MM.1S (cell line): ENCODE measurements at regions not wholly inside any gene's neighbourhood (a gene's known extent, or its start where the extent isn't known, plus 50 kb on each side); places are given as distances from the start of the nearest gene placed in this dataset.

Experiments used
- DNase-seq: peaks from one replicate; pipeline ENCODE4 v3.0.0-alpha.2; 2015
- H2AFZ ChIP-seq: fragments of 300-600 bp; sonication (generic); 2 replicates; pipeline ENCODE4 v1.6.0; 2016; ENCODE audit warnings: antibody characterized with exemption, low read length
- H3F3A ChIP-seq: fragments of 300-600 bp; sonication (generic); 2 replicates; pipeline ENCODE4 v1.6.1; 2016; ENCODE audit warnings: mild to moderate bottlenecking, antibody characterized with exemption, low read length, moderate library complexity, mixed read lengths; ENCODE audit not compliant: insufficient read depth
- H3K27ac ChIP-seq: fragments of 300-600 bp; sonication (generic); 2 replicates; pipeline ENCODE4 v1.5.1; 2016; ENCODE audit warnings: mild to moderate bottlenecking, low read length
- H3K27me3 ChIP-seq: fragments of 300-600 bp; sonication (generic); replicated peaks from 2 replicates; pipeline ENCODE4 v1.6.0; 2016; ENCODE audit warnings: low read length; ENCODE audit not compliant: insufficient read depth
- H3K36me3 ChIP-seq: fragments of 300-600 bp; sonication (generic); replicated peaks from 2 replicates; pipeline ENCODE4 v1.6.1; 2016; ENCODE audit warnings: mild to moderate bottlenecking, low read length, mixed read lengths; ENCODE audit not compliant: insufficient read depth
- H3K4me1 ChIP-seq: fragments of 300-600 bp; sonication (generic); 2 replicates; pipeline ENCODE4 v1.6.1; 2016; ENCODE audit warnings: low read length, mixed read lengths
- H3K4me2 ChIP-seq: fragments of 300-600 bp; sonication (generic); 2 replicates; pipeline ENCODE4 v1.6.0; 2016; ENCODE audit warnings: low read depth, low read length
- H3K4me3 ChIP-seq: fragments of 300-600 bp; sonication (generic); 2 replicates; pipeline ENCODE4 v1.5.1; 2016; ENCODE audit warnings: low read length, mixed read lengths
- H3K79me2 ChIP-seq: fragments of 300-600 bp; sonication (generic); 2 replicates; pipeline ENCODE4 v1.6.1; 2016; ENCODE audit warnings: mixed run types, low read length, mixed read lengths
- H3K9ac ChIP-seq: fragments of 300-600 bp; sonication (generic); 2 replicates; pipeline ENCODE4 v1.6.1; 2016; ENCODE audit warnings: low read length, mixed read lengths
- H3K9me2 ChIP-seq: fragments of 300-600 bp; sonication (generic); replicated peaks from 2 replicates; pipeline ENCODE4 v1.6.1; 2016; ENCODE audit warnings: mild to moderate bottlenecking, low read length, mixed read lengths; ENCODE audit not compliant: insufficient read depth
- H3K9me3 ChIP-seq: fragments of 300-600 bp; sonication (generic); replicated peaks from 2 replicates; pipeline ENCODE4 v1.6.1; 2016; ENCODE audit warnings: mild to moderate bottlenecking, low read length, mixed read lengths; ENCODE audit not compliant: insufficient read depth
- H4K20me1 ChIP-seq: fragments of 300-600 bp; sonication (generic); 2 replicates; pipeline ENCODE4 v1.6.1; 2016; ENCODE audit warnings: mild to moderate bottlenecking, low read length, moderate library complexity, mixed read lengths; ENCODE audit not compliant: insufficient read depth
- CTCF ChIP-seq: fragments of 300-600 bp; sonication (generic); IDR thresholded peaks from 2 replicates; pipeline ENCODE4 v1.5.1; 2016; ENCODE audit warnings: antibody characterized with exemption, low read length, mixed read lengths
- EZH2 ChIP-seq: fragments of 300-600 bp; sonication (generic); optimal IDR thresholded peaks from 2 replicates; pipeline ENCODE3; 2017; ENCODE audit warnings: low read depth, mild to moderate bottlenecking, antibody characterized with exemption, low read length, mixed read lengths
- EZH2phosphoT487 ChIP-seq: fragments of 300-600 bp; sonication (generic); IDR thresholded peaks from 2 replicates; pipeline ENCODE4 v1.6.1; 2018; ENCODE audit warnings: antibody characterized with exemption, low read length

- TF ChIP-seq EZH2phosphoT487 (no peak), CTCF (no peak), EZH2 (no peak)
- H3K27me3 ChIP-seq, result no peaks in the 10 kb centered on the region
- H3K4me1 ChIP-seq, result no peaks in the 10 kb centered on the region
- H3F3A ChIP-seq, result no peaks in the 10 kb centered on the region
- no peak for DNase-seq
- no peaks in the 10 kb centered on the region for H3K79me2 ChIP-seq
- no peaks in the 10 kb centered on the region for H4K20me1 ChIP-seq
- no peaks in the 10 kb centered on the region for H3K9me3 ChIP-seq
- no peak overlapping the region for H2AFZ ChIP-seq
- no peaks in the 10 kb centered on the region for H3K36me3 ChIP-seq
- H3K4me2 ChIP-seq, result no peak overlapping the region
- 0 out of 2 replicates have a peak, but pooled peaks cover 4% of the 10 kb centered on the region for H3K9me2 ChIP-seq
- no peak overlapping the region for H3K4me3 ChIP-seq
- H3K27ac ChIP-seq, result no peak overlapping the region
- no peak overlapping the region for H3K9ac ChIP-seq
Measured at GRCh38 chr4:133865612-133866327, 335.8 kb downstream of the PABPC4L start.

GRCh38 chr4:133863153-133863552 lies 338.4 kb downstream of the PABPC4L start:
- TF ChIP-seq EZH2, result no peak
- TF ChIP-seq CTCF, result no peak
- TF ChIP-seq EZH2phosphoT487, result no peak
- H3K79me2 ChIP-seq, result no peaks in the 10 kb centered on the region
- H2AFZ ChIP-seq, result no peak overlapping the region
- no peaks in the 10 kb centered on the region for H3K27me3 ChIP-seq
- H3K9me3 ChIP-seq, result no peaks in the 10 kb centered on the region
- 0 out of 2 replicates have a peak, but pooled peaks cover 4% of the 10 kb centered on the region for H3K9me2 ChIP-seq
- H3K4me2 ChIP-seq, result no peak overlapping the region
- no peaks in the 10 kb centered on the region for H3K36me3 ChIP-seq
- no peaks in the 10 kb centered on the region for H3K4me1 ChIP-seq
- H3K4me3 ChIP-seq, result no peak overlapping the region
- no peaks in the 10 kb centered on the region for H3F3A ChIP-seq
- DNase-seq, result no peak
- H3K9ac ChIP-seq, result no peak overlapping the region
- H4K20me1 ChIP-seq, result no peaks in the 10 kb centered on the region
- no peak overlapping the region for H3K27ac ChIP-seq

GRCh38 chr4:133856731-133857355 lies 344.7 kb downstream of the PABPC4L start:
- Histone ChIP-seq H3K9ac (no peak overlapping the region), H3K79me2 (no peaks in the 10 kb centered on the region), H4K20me1 (no peaks in the 10 kb centered on the region), H3K4me3 (no peak overlapping the region), H3K4me2 (no peak overlapping the region), H3K27ac (no peak overlapping the region), H3K4me1 (no peaks in the 10 kb centered on the region), H3K27me3 (no peaks in the 10 kb centered on the region), H3K9me3 (no peaks in the 10 kb centered on the region), H3K9me2 (no peaks in the 10 kb centered on the region), H2AFZ (no peak overlapping the region), H3F3A (no peaks in the 10 kb centered on the region), H3K36me3 (no peaks in the 10 kb centered on the region)
- TF ChIP-seq EZH2phosphoT487 (no peak), EZH2 (no peak), CTCF (no peak)
- no peak for DNase-seq
